IMR-90 (cell line): ENCODE measurements at regions not wholly inside any gene's neighbourhood (a gene's known extent, or its start where the extent isn't known, plus 50 kb on each side); places are given as distances from the start of the nearest gene placed in this dataset.

Source experiments
- ATAC-seq: fragments of 200-7000 bp; cut with Tn5 transposase; 2 replicates; pipeline ENCODE4 v1.9.1; 2020; ENCODE audit warnings: low read depth, mild to moderate bottlenecking, moderate library complexity
- BruUV-seq: library from RNA; stranded (reverse); fragments of 400-500 nt; replicated peaks from 2 replicates; lab custom pipeline; 2021; lab: Mats Ljungman, UMichigan
- CTCF ChIA-PET: fragments of 300-600 bp; formaldehyde crosslinking; extraction: SDS; loops from one replicate; lab custom pipeline; 2021; ENCODE audit warnings: antibody characterized with exemption; lab: Yijun Ruan, JAX
- POLR2A ChIA-PET: fragments of 300-600 bp; sonication (Branson Sonifier 250); formaldehyde crosslinking; loops from one replicate; lab custom pipeline; 2022; ENCODE audit warnings: antibody characterized with exemption; ENCODE audit not compliant: unreplicated experiment; lab: Charles Lee
- DNase-seq: peaks from one replicate; pipeline ENCODE4 v3.0.0; 2013
- H2AFZ ChIP-seq: replicated peaks from 2 replicates; pipeline ENCODE3; 2013; ENCODE audit warnings: low read length, mild to moderate bottlenecking; ENCODE audit not compliant: poor library complexity
- H2AK5ac ChIP-seq: 2 replicates; pipeline ENCODE4 v1.6.1; 2013; ENCODE audit warnings: low read depth, low read length, inconsistent platforms
- H2AK9ac ChIP-seq: replicated peaks from 2 replicates; pipeline ENCODE3; 2013; ENCODE audit warnings: mild to moderate bottlenecking, low read depth, low read length, moderate library complexity; ENCODE audit not compliant: poor library complexity
- H2BK120ac ChIP-seq: 2 replicates; pipeline ENCODE4 v1.6.1; 2013; ENCODE audit warnings: low read depth, low read length, inconsistent platforms
- H2BK15ac ChIP-seq: 3 replicates; pipeline ENCODE4 v1.6.1; 2013; ENCODE audit warnings: low read depth, low read length, inconsistent platforms
- H2BK20ac ChIP-seq: 2 replicates; pipeline ENCODE4 v1.6.1; 2013; ENCODE audit warnings: low read depth, mild to moderate bottlenecking, inconsistent platforms, low read length, moderate library complexity
- H2BK5ac ChIP-seq: 2 replicates; pipeline ENCODE4 v1.6.1; 2013; ENCODE audit warnings: mild to moderate bottlenecking, low read depth, low read length, inconsistent platforms; ENCODE audit not compliant: poor library complexity, severe bottlenecking
- H3K14ac ChIP-seq: replicated peaks from 2 replicates; pipeline ENCODE4 v1.6.1; 2013; ENCODE audit warnings: low read depth, low read length, inconsistent platforms
- H3K18ac ChIP-seq: 2 replicates; pipeline ENCODE4 v1.6.1; 2013; ENCODE audit warnings: low read depth, low read length, control low read depth
- H3K23ac ChIP-seq: 2 replicates; pipeline ENCODE4 v1.6.1; 2013; ENCODE audit warnings: low read depth, low read length, inconsistent platforms
- H3K27ac ChIP-seq: 2 replicates; pipeline ENCODE4 v1.5.1; 2013; ENCODE audit warnings: mild to moderate bottlenecking, control low read depth, low read length; ENCODE audit not compliant: insufficient read depth
- H3K27me3 ChIP-seq: 2 replicates; pipeline ENCODE4 v1.6.1; 2013; ENCODE audit warnings: low read length; ENCODE audit not compliant: control insufficient read depth, insufficient read depth
- H3K36me3 ChIP-seq: 2 replicates; pipeline ENCODE4 v1.6.1; 2013; ENCODE audit warnings: low read length, mixed read lengths; ENCODE audit not compliant: control insufficient read depth, insufficient read depth
- H3K4ac ChIP-seq: 2 replicates; pipeline ENCODE4 v1.6.1; 2013; ENCODE audit warnings: low read depth, low read length, inconsistent platforms
- H3K4me1 ChIP-seq: 2 replicates; pipeline ENCODE4 v1.6.1; 2013; ENCODE audit warnings: low read length, mixed read lengths; ENCODE audit not compliant: control insufficient read depth, insufficient read depth
- H3K4me2 ChIP-seq: 2 replicates; pipeline ENCODE4 v1.6.1; 2013; ENCODE audit warnings: low read depth, mild to moderate bottlenecking, control low read depth, low read length, moderate library complexity
- H3K4me3 ChIP-seq: 2 replicates; pipeline ENCODE4 v1.5.1; 2013; ENCODE audit warnings: low read depth, mild to moderate bottlenecking, control low read depth, low read length, moderate library complexity; ENCODE audit not compliant: insufficient read depth
- H3K56ac ChIP-seq: 2 replicates; pipeline ENCODE4 v1.6.1; 2013; ENCODE audit warnings: low read length, inconsistent platforms; ENCODE audit not compliant: insufficient read depth; ENCODE audit errors: extremely low read depth
- H3K79me1 ChIP-seq, 2 experiments: 2 replicates each; pipeline ENCODE4 v1.6.1; 2013; ENCODE audit warnings: low read length in 2 of 2, inconsistent platforms in 1 of 2, low read depth in 1 of 2
- H3K9ac ChIP-seq: 2 replicates; pipeline ENCODE4 v1.6.1; 2013; ENCODE audit warnings: low read depth, low read length, control low read depth
- H3K9me1 ChIP-seq: 2 replicates; pipeline ENCODE4 v1.6.1; 2013; ENCODE audit warnings: low read length, inconsistent platforms; ENCODE audit not compliant: insufficient read depth
- H3K9me3 ChIP-seq: 2 replicates; pipeline ENCODE4 v1.6.1; 2013; ENCODE audit warnings: low read length; ENCODE audit not compliant: control insufficient read depth, insufficient read depth
- H4K20me1 ChIP-seq: 2 replicates; pipeline ENCODE4 v1.6.1; 2013; ENCODE audit warnings: low read length, inconsistent platforms; ENCODE audit not compliant: insufficient read depth
- H4K5ac ChIP-seq: 2 replicates; pipeline ENCODE4 v1.6.1; 2013; ENCODE audit warnings: mild to moderate bottlenecking, low read depth, low read length, control low read depth
- H4K8ac ChIP-seq, 2 experiments: 2 replicates each; pipeline ENCODE4 v1.6.1; 2013; ENCODE audit warnings: low read depth in 2 of 2, low read length in 2 of 2, control low read depth in 1 of 2, inconsistent platforms in 1 of 2
- H4K91ac ChIP-seq: 2 replicates; pipeline ENCODE4 v1.6.1; 2013; ENCODE audit warnings: low read depth, low read length, inconsistent platforms; ENCODE audit not compliant: insufficient read depth
- BHLHE40 ChIP-seq: fragments of 150-350 bp; IDR thresholded peaks from 2 replicates; pipeline ENCODE4 v1.6.1; 2016; ENCODE audit warnings: mild to moderate bottlenecking, low read depth, low read length
- MXI1 ChIP-seq: IDR thresholded peaks from 2 replicates; pipeline ENCODE4 v1.6.1; 2012; ENCODE audit warnings: low read depth, mild to moderate bottlenecking, low read length, moderate library complexity, borderline replicate concordance
- NFE2L2 ChIP-seq: fragments of 150-350 bp; IDR thresholded peaks from 2 replicates; pipeline ENCODE4 v1.6.1; 2016; ENCODE audit warnings: low read depth, mild to moderate bottlenecking, low read length
- RCOR1 ChIP-seq: IDR thresholded peaks from 2 replicates; pipeline ENCODE4 v1.6.1; 2012; ENCODE audit warnings: mild to moderate bottlenecking, low read length, improper control_type of control experiment; ENCODE audit not compliant: insufficient replicate concordance
- RFX5 ChIP-seq: IDR thresholded peaks from 2 replicates; pipeline ENCODE4 v1.8.0; 2012; ENCODE audit warnings: low read depth, mild to moderate bottlenecking, low read length, moderate library complexity
- whole genome bisulfite sequencing, 2 experiments: methylation state at CpG; one replicate each; pipeline versions ENCODE4 v1.1.5 to v1.1.7; 2013; ENCODE audit warnings: missing lambda C conversion rate in 2 of 2; ENCODE audit not compliant: insufficient read length in 1 of 2; ENCODE audit errors: extremely low coverage in 2 of 2; 5-methylcytosine and 5-hydroxymethylcytosine counted together
- dilution Hi-C: fragments of 300-500 bp; cut with HindIII; formaldehyde crosslinking; loops from one replicate; pipeline ENCODE4 v1.14.3; 2018; ENCODE audit warnings: low sequenced_read_pairs; ENCODE audit not compliant: unreplicated experiment
- in situ Hi-C: fragments of 300-500 bp; cut with MboI; formaldehyde crosslinking; loops from 3 replicates; pipeline ENCODE4 v1.14.3; 2019; ENCODE audit warnings: low sequenced_read_pairs, inconsistent platforms, mixed read lengths
- intact Hi-C: fragments of 100-400 bp; cut with micrococcal nuclease; formaldehyde crosslinking; loops from 2 replicates; pipeline ENCODE4 v1.10.0; 2022

DNA sequence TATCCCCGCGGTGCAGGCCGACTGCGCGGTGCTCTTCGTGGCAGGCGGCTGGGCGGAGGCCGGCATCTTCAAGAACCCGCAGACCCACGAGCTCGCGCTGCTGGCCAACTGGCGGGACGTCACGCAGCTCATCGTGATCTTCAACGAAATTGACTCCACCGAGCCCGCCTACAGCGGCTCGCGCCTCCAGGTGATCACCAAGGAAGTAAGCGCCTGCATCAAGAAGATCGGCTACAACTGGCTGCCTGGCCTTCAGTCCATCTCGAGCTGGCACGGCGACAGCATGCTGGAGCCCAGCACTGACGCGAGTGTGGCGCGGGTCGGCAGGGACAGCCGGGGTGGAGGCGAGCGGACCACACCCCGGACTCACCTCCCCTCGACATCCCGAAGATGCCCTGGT, 53.9 kb upstream of the MTNR1B start:
- in situ Hi-C loops = no loop called here
- no peak overlapping the region for H2BK15ac ChIP-seq
- ATAC-seq (no peak), DNase-seq (no peak)
- ChIA-PET POLR2A (no interaction called here), CTCF (no interaction called here)
- no peak overlapping the region for H2BK5ac ChIP-seq
- no peaks in the 10 kb centered on the region for H3K36me3 ChIP-seq
- no peaks in the 10 kb centered on the region for H3K27me3 ChIP-seq
- 95% methylated on average over 18 of the region's 39 CpGs; no CpG with 5 or more reads in 1 of the 2 experiments for WGBS, 2 experiments
- no peak overlapping the region for H3K4me2 ChIP-seq
- TF ChIP-seq BHLHE40 = no peak
- no peak for TF ChIP-seq NFE2L2
- TF ChIP-seq MXI1 = no peak
- TF ChIP-seq RFX5 = no peak
- no peak for TF ChIP-seq RCOR1
- no peak overlapping the region for H2BK120ac ChIP-seq
- H4K5ac ChIP-seq = no peak overlapping the region
- no peak overlapping the region for H3K18ac ChIP-seq
- no peak overlapping the region for H3K27ac ChIP-seq
- no peak overlapping the region for H3K4ac ChIP-seq
- H2AK5ac ChIP-seq = no peak overlapping the region
- no peak overlapping the region for H4K91ac ChIP-seq
- no peak overlapping the region for H2AFZ ChIP-seq
- H3K56ac ChIP-seq = no peak overlapping the region
- H3K23ac ChIP-seq = no peak overlapping the region
- no peaks in the 10 kb centered on the region for H3K9me3 ChIP-seq
- no peak overlapping the region for H3K4me3 ChIP-seq
- no peaks in the 10 kb centered on the region for H4K20me1 ChIP-seq
- no peak overlapping the region for H3K14ac ChIP-seq
- no TSS peak for BruUV-seq
- no peaks in the 10 kb centered on the region for H3K79me1 ChIP-seq
- intact Hi-C loops = no loop called here
- no peak overlapping the region for H2AK9ac ChIP-seq
- no peak overlapping the region for H3K9ac ChIP-seq
- H3K9me1 ChIP-seq = no peaks in the 10 kb centered on the region
- dilution Hi-C loops = no loop called here
- no peak overlapping the region for H2BK20ac ChIP-seq
- no peak overlapping the region for H4K8ac ChIP-seq
- H3K4me1 ChIP-seq = no peaks in the 10 kb centered on the region
